ENCODE measurements at regions not wholly inside any gene's neighbourhood (a gene's known extent, or its start where the extent isn't known, plus 50 kb on each side); places are given as distances from the start of the nearest gene placed in this dataset.

DNA sequence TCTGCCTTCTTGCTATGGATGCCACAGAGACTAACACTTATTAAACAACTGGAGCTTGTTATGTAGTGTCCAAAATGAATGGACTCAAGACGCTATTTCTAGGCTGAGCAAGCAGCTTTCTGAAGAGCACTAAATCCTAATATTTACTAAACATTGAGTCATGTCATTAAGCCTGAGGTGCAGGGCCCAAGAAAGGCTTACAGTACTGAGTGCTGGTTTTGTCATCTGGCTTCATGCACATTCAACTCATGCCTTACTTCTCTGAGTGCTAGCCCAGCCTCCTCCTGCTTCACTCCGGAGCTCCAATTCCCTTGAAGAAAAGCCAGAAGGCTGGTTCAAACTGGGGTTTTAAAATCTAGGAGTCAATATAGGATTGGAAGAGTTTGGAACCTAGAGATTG is 363.3 kb upstream of the CDH5 start:
- 91 to 92% methylated on average over 2 of the region's 2 CpGs for WGBS, 2 experiments (ENCODE audit: insufficient coverage in 1 of 2, insufficient read length in 1 of 2)
- Histone ChIP-seq H3K4me3 (ENCODE audit: low read length) (no peak overlapping the region), H3K27ac (ENCODE audit: low read depth, low read length) (no peak overlapping the region), H3K9me3 (ENCODE audit: control insufficient read depth, low read length) (no peaks in the 10 kb centered on the region), H3K27me3 (ENCODE audit: control insufficient read depth, insufficient read depth, low read length, poor library complexity, severe bottlenecking) (no peaks in the 10 kb centered on the region), H3K9ac (ENCODE audit: extremely low read depth, low read length, poor library complexity, severe bottlenecking) (no peak overlapping the region), H3K4me1 (ENCODE audit: control insufficient read depth, insufficient read depth, low read length) (no peaks in the 10 kb centered on the region), H3K36me3 (ENCODE audit: control insufficient read depth, insufficient read depth, low read length) (no peaks in the 10 kb centered on the region)
- no peak overlapping the region for H3K4me3 Mint-ChIP-seq
- DNase-seq: no peak
- H3K27ac Mint-ChIP-seq: no peak overlapping the region
- no peaks in the 10 kb centered on the region for H3K36me3 Mint-ChIP-seq (ENCODE audit: low read depth)
- H3K9me3 Mint-ChIP-seq: peaks cover under 1% of the 10 kb centered on the region
- no peaks in the 10 kb centered on the region for H3K27me3 Mint-ChIP-seq (ENCODE audit: insufficient read depth)
- TF ChIP-seq, protein P1, sequence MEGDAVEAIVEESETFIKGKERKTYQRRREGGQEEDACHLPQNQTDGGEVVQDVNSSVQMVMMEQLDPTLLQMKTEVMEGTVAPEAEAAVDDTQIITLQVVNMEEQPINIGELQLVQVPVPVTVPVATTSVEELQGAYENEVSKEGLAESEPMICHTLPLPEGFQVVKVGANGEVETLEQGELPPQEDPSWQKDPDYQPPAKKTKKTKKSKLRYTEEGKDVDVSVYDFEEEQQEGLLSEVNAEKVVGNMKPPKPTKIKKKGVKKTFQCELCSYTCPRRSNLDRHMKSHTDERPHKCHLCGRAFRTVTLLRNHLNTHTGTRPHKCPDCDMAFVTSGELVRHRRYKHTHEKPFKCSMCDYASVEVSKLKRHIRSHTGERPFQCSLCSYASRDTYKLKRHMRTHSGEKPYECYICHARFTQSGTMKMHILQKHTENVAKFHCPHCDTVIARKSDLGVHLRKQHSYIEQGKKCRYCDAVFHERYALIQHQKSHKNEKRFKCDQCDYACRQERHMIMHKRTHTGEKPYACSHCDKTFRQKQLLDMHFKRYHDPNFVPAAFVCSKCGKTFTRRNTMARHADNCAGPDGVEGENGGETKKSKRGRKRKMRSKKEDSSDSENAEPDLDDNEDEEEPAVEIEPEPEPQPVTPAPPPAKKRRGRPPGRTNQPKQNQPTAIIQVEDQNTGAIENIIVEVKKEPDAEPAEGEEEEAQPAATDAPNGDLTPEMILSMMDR (conservative IDR thresholded peaks at IDR 0.05): no peak
- H3K4me1 Mint-ChIP-seq: no peaks in the 10 kb centered on the region

DNA sequence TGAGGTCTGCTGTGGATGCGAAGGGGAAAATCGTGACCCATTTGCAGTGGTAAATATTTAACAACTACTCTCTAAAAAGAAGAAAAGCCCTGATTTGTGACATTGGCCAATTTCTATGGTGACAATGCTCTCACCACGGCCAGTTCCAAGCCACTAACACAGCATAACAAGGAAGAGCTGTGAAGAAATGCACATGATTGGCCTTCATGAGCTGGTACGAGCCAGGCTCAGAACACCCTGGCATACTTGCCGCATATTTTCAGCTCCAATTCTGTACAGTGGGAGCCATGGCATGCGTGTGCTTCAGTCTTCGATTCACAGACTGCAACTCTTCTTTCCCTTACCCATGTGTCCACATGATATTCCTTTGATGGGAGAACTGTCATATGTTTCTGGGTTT is 363.9 kb upstream of the CDH5 start:
- no peaks in the 10 kb centered on the region for H3K4me1 Mint-ChIP-seq
- Histone ChIP-seq H3K9ac (ENCODE audit: extremely low read depth, low read length, poor library complexity, severe bottlenecking) (no peak overlapping the region), H3K27ac (ENCODE audit: low read depth, low read length) (no peak overlapping the region), H3K27me3 (ENCODE audit: control insufficient read depth, insufficient read depth, low read length, poor library complexity, severe bottlenecking) (no peaks in the 10 kb centered on the region), H3K36me3 (ENCODE audit: control insufficient read depth, insufficient read depth, low read length) (no peaks in the 10 kb centered on the region), H3K9me3 (ENCODE audit: control insufficient read depth, low read length) (no peaks in the 10 kb centered on the region), H3K4me3 (ENCODE audit: low read length) (no peak overlapping the region), H3K4me1 (ENCODE audit: control insufficient read depth, insufficient read depth, low read length) (no peaks in the 10 kb centered on the region)
- no peaks in the 10 kb centered on the region for H3K36me3 Mint-ChIP-seq (ENCODE audit: low read depth)
- H3K27ac Mint-ChIP-seq: no peak overlapping the region
- no peak for DNase-seq
- H3K9me3 Mint-ChIP-seq: peaks cover 3% of the 10 kb centered on the region
- TF ChIP-seq, protein P1 (conservative IDR thresholded peaks at IDR 0.05): no peak
- 88 to 100% methylated on average over 3 to 6 of the region's 7 CpGs for WGBS, 2 experiments (ENCODE audit: insufficient coverage in 1 of 2, insufficient read length in 1 of 2)
- H3K4me3 Mint-ChIP-seq: no peak overlapping the region
- H3K27me3 Mint-ChIP-seq (ENCODE audit: insufficient read depth): no peaks in the 10 kb centered on the region

- Mint-ChIP-seq H3K27me3 (ENCODE audit: insufficient read depth) (no peaks in the 10 kb centered on the region), H3K9me3 (peaks cover 3% of the 10 kb centered on the region), H3K36me3 (ENCODE audit: low read depth) (no peaks in the 10 kb centered on the region), H3K4me3 (no peak overlapping the region), H3K27ac (no peak overlapping the region), H3K4me1 (no peaks in the 10 kb centered on the region)
- DNase-seq: no peak
- TF ChIP-seq, protein P1 (conservative IDR thresholded peaks at IDR 0.05): no peak
- 92 to 93% methylated on average over 2 to 4 of the region's 4 CpGs for WGBS, 2 experiments (ENCODE audit: insufficient coverage in 1 of 2, insufficient read length in 1 of 2)
- no peaks in the 10 kb centered on the region for H3K9me3 ChIP-seq (ENCODE audit: control insufficient read depth, low read length)
- H3K27me3 ChIP-seq (ENCODE audit: control insufficient read depth, insufficient read depth, low read length, poor library complexity, severe bottlenecking): no peaks in the 10 kb centered on the region
- H3K36me3 ChIP-seq (ENCODE audit: control insufficient read depth, insufficient read depth, low read length): no peaks in the 10 kb centered on the region
- no peak overlapping the region for H3K27ac ChIP-seq (ENCODE audit: low read depth, low read length)
- H3K4me1 ChIP-seq (ENCODE audit: control insufficient read depth, insufficient read depth, low read length): no peaks in the 10 kb centered on the region
- no peak overlapping the region for H3K4me3 ChIP-seq (ENCODE audit: low read length)
- no peak overlapping the region for H3K9ac ChIP-seq (ENCODE audit: extremely low read depth, low read length, poor library complexity, severe bottlenecking)
These were observed 365.1 kb upstream of the CDH5 start for GRCh38 chr16:66001432-66001831.

Data from endodermal cell (in vitro differentiated cells).